ENCODE measurements at regions not wholly inside any gene's neighbourhood (a gene's known extent, or its start where the extent isn't known, plus 50 kb on each side); places are given as distances from the start of the nearest gene placed in this dataset.
"Not testable (repeated sequence)": the region's sequence is repeated elsewhere in the genome, so short reads cannot be mapped to it uniquely, and the experiment has no call there.

DNA sequence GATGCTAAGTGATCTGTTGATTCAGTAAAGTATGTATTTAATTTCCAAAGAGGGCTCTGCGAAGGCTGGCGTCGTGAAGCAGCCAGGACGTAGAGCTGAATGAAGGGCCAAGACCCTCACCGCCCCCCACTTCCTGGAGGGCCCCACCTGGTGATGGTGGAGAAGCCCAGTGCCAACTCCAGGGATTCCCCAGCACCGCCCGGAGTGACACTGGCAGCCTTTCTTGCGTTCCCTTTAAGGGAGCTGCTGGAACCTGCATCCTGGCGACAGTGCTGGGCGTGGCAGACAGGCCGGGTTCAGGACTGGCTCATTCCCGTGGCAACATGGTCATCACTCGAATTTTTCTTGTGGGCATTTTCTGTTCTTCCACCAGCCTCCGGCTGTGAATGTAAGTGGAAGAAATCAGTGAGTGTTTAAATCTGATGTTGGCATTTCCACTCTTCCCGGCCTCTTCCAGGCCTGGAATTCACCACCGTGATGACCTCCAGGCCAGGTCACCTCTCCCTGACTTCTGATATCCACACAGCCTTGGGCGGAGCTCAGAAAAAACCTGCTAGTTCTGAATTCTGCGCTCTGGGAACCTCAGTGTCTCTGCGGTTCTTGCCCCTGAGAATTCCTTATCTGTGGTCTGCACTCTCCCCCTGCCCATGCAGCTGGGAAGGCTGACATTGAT, 57.4 kb upstream of the DACT2 start:
- no peaks in the 10 kb centered on the region for H3K9me3 Mint-ChIP-seq
- no peaks in the 10 kb centered on the region for H3K36me3 Mint-ChIP-seq
- H3K4me1 Mint-ChIP-seq = peaks cover 10% of the 10 kb centered on the region
- no peak for DNase-seq (ENCODE audit: low spot score in 2 of 2, unreplicated experiment in 2 of 2)
- H3K27ac Mint-ChIP-seq = no peak overlapping the region
- TF ChIP-seq CTCF (IDR thresholded peaks at IDR 0.05; ENCODE audit: unreplicated experiment) = no peak
- H3K27me3 Mint-ChIP-seq (ENCODE audit: low read depth) = peaks cover 3% of the 10 kb centered on the region
- peak overlapping the region; percentile 32 for H3K4me3 Mint-ChIP-seq

GRCh38 chr6:168377484-168377855, 57.9 kb upstream of the DACT2 start:
- peak overlapping the region; percentile 45 for H3K27ac Mint-ChIP-seq
- H3K27me3 Mint-ChIP-seq (ENCODE audit: low read depth) = peaks cover 3% of the 10 kb centered on the region
- peak in 1 of 2 experiments; percentile 37 for DNase-seq (ENCODE audit: low spot score in 2 of 2, unreplicated experiment in 2 of 2)
- TF ChIP-seq CTCF (IDR thresholded peaks at IDR 0.05; ENCODE audit: unreplicated experiment) = no peak
- H3K9me3 Mint-ChIP-seq = no peaks in the 10 kb centered on the region
- peaks cover 10% of the 10 kb centered on the region for H3K4me1 Mint-ChIP-seq
- H3K36me3 Mint-ChIP-seq = no peaks in the 10 kb centered on the region
- peak overlapping the region; percentile 32 for H3K4me3 Mint-ChIP-seq

GRCh38 chr6:168377856-168378832, 58.6 kb upstream of the DACT2 start:
- Mint-ChIP-seq H3K27me3 (ENCODE audit: low read depth) (peaks cover 3% of the 10 kb centered on the region), H3K4me1 (peaks cover 10% of the 10 kb centered on the region), H3K36me3 (no peaks in the 10 kb centered on the region), H3K4me3 (no peak overlapping the region), H3K9me3 (no peaks in the 10 kb centered on the region), H3K27ac (peak overlapping the region; percentile 45)
- no peak for DNase-seq (ENCODE audit: low spot score in 2 of 2, unreplicated experiment in 2 of 2)
- TF ChIP-seq CTCF (IDR thresholded peaks at IDR 0.05; ENCODE audit: unreplicated experiment) = no peak

- not testable (repeated sequence) for H3K9me3 Mint-ChIP-seq; H3K4me3 Mint-ChIP-seq; H3K27me3 Mint-ChIP-seq (ENCODE audit: low read depth); DNase-seq (ENCODE audit: low spot score in 2 of 2, unreplicated experiment in 2 of 2); H3K27ac Mint-ChIP-seq; H3K36me3 Mint-ChIP-seq
- peaks cover 10% of the 10 kb centered on the region for H3K4me1 Mint-ChIP-seq
These were observed 60.0 kb upstream of the DACT2 start for GRCh38 chr6:168379579-168379978.

DNA sequence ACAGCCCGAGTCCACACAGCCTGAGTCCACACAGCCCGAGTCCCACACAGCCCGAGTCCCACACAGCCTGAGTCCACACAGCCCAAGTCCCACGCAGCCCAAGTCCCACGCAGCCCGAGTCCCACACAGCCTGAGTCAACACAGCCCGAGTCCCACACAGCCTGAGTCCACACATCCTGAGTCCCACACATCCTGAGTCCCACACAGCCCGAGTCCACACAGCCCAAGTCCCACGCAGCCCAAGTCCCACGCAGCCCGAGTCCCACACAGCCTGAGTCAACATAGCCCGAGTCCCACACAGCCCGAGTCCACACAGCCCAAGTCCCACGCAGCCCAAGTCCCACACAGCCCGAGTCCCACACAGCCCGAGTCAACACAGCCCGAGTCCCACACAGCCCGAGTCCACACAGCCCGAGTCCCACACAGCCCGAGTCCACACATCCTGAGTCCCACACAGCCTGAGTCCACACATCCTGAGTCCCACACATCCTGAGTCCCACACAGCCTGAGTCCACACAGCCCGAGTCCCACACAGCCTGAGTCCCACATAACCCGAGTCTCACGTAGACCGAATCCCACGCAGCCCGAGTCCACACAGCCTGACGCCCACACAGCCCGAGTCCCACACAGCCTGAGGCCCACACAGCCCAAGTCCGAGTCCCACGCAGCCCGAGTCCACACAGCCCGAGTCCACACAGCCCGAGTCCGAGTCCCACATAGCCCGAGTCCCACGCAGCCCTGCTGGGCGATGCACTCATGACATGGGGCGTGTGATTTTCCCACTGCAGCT, 60.6 kb upstream of the SMOC2 start:
- H3K36me3 Mint-ChIP-seq; H3K4me3 Mint-ChIP-seq; H3K27ac Mint-ChIP-seq; DNase-seq (ENCODE audit: low spot score in 2 of 2, unreplicated experiment in 2 of 2); H3K9me3 Mint-ChIP-seq; H3K27me3 Mint-ChIP-seq (ENCODE audit: low read depth): not testable (repeated sequence)
- H3K4me1 Mint-ChIP-seq = peaks cover 10% of the 10 kb centered on the region

DNA sequence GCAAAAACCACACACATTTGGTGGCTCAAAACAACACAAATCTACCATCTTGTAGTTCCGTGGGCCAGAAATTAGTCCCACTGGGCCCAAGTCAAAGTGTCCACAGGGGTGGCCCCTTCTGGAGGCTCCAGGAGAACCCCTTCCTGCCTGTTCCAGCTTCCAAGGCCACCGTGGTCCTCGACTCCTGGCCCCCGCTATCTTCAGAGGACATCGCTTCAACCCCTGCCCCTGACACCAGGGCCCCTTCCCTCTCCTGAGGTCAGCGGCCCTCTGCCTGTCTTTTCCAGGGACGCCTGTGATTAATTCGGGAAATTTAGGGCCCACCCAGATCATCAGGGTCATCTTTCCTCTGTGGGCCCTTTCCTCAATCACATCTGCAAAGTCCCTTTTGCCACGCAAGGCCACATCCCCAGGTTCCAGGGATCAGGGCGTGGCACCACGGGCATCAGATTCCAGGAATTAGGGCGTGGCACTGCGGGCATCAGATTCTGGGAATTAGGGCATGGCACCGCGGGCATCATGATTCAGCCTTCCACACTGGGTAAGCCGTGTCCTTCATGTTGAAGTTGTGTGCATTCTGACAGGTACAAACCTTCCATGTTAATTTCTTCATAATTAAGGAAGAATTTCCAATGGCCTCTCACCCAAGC, 59.9 kb upstream of the SMOC2 start:
- no peaks in the 10 kb centered on the region for H3K9me3 Mint-ChIP-seq

More for the DNA sequence above, 59.9 kb upstream of the SMOC2 start:
- H3K4me3 Mint-ChIP-seq = no peak overlapping the region
- H3K27ac Mint-ChIP-seq = no peak overlapping the region
- no peak for TF ChIP-seq CTCF (IDR thresholded peaks at IDR 0.05; ENCODE audit: unreplicated experiment)
- DNase-seq (ENCODE audit: low spot score in 2 of 2, unreplicated experiment in 2 of 2) = no peak
- H3K27me3 Mint-ChIP-seq (ENCODE audit: low read depth) = no peaks in the 10 kb centered on the region
- H3K36me3 Mint-ChIP-seq = no peaks in the 10 kb centered on the region
- peaks cover 10% of the 10 kb centered on the region for H3K4me1 Mint-ChIP-seq

Data from mesothelial cell of epicardium (in vitro differentiated cells).